Colonic mucosa (tissue), 4 donors: ENCODE measurements at regions not wholly inside any gene's neighbourhood (a gene's known extent, or its start where the extent isn't known, plus 50 kb on each side); places are given as distances from the start of the nearest gene placed in this dataset.

Experiments used
- DNase-seq: peaks from one replicate; pipeline ENCODE4 v3.0.0-alpha.2; 2020
- H3K27ac ChIP-seq: fragments of 200-600 bp; one replicate; pipeline ENCODE4 v1.8.0; 2021
- H3K27me3 ChIP-seq: fragments of 200-600 bp; one replicate; pipeline ENCODE4 v1.8.0; 2021
- H3K36me3 ChIP-seq: fragments of 200-600 bp; one replicate; pipeline ENCODE4 v1.8.0; 2021
- H3K4me1 ChIP-seq: fragments of 200-600 bp; one replicate; pipeline ENCODE4 v1.8.0; 2021; ENCODE audit warnings: mild to moderate bottlenecking
- H3K4me3 ChIP-seq: fragments of 200-600 bp; one replicate; pipeline ENCODE4 v1.8.0; 2021
- H3K9ac ChIP-seq, 2 donors: one replicate each; pipeline ENCODE4 v1.7.0; 2013; ENCODE audit warnings: control low read depth in 2 of 2, low read depth in 2 of 2, low read length in 2 of 2
- H3K9me3 ChIP-seq: fragments of 200-600 bp; one replicate; pipeline ENCODE4 v1.8.0; 2021
- CTCF ChIP-seq: fragments of 200-600 bp; IDR thresholded peaks from one replicate; pipeline ENCODE4 v1.8.0; 2022; ENCODE audit warnings: antibody characterized with exemption, mild to moderate bottlenecking
- intact Hi-C: fragments of 100-400 bp; cut with DNase I; formaldehyde crosslinking; loops from one replicate; pipeline ENCODE4 v1.14.1; 2022
- donor health status: healthy.
- donor health status: DM: no; HTN: no; CAD: no.
- donor health status: DM: no; HTN: no; CAD: no.

- Histone ChIP-seq H3K9ac (no peak overlapping the region), H3K9me3 (no peaks in the 10 kb centered on the region), H3K36me3 (no peaks in the 10 kb centered on the region), H3K4me1 (no peaks in the 10 kb centered on the region), H3K27ac (no peak overlapping the region), H3K4me3 (no peak overlapping the region), H3K27me3 (no peaks in the 10 kb centered on the region)
- TF ChIP-seq CTCF = no peak
- DNase-seq = no peak
- intact Hi-C loops = no loop called here
These were observed 72.2 kb upstream of the MAN1A2 start for GRCh38 chr1:117295001-117295400.

GRCh38 chr1:117290890-117291289, 76.4 kb upstream of the MAN1A2 start:
- H3K27ac ChIP-seq = no peak overlapping the region
- H3K4me3 ChIP-seq = no peak overlapping the region
- intact Hi-C loops = no loop called here
- H3K9ac ChIP-seq = no peak overlapping the region
- no peaks in the 10 kb centered on the region for H3K9me3 ChIP-seq
- no peaks in the 10 kb centered on the region for H3K36me3 ChIP-seq
- no peak for TF ChIP-seq CTCF
- no peaks in the 10 kb centered on the region for H3K27me3 ChIP-seq
- no peak for DNase-seq
- no peaks in the 10 kb centered on the region for H3K4me1 ChIP-seq

- no peak overlapping the region for H3K9ac ChIP-seq
- H3K27ac ChIP-seq = no peak overlapping the region
- H3K9me3 ChIP-seq = no peaks in the 10 kb centered on the region
- H3K27me3 ChIP-seq = no peaks in the 10 kb centered on the region
- no peak overlapping the region for H3K4me3 ChIP-seq
- no peaks in the 10 kb centered on the region for H3K4me1 ChIP-seq
- DNase-seq = no peak
- intact Hi-C loops = no loop called here
- H3K36me3 ChIP-seq = no peaks in the 10 kb centered on the region
- no peak for TF ChIP-seq CTCF
These were observed 77.9 kb upstream of the MAN1A2 start for GRCh38 chr1:117289316-117289870.

- no peaks in the 10 kb centered on the region for H3K9me3 ChIP-seq
- no peak overlapping the region for H3K4me3 ChIP-seq
- no peaks in the 10 kb centered on the region for H3K36me3 ChIP-seq
- no peaks in the 10 kb centered on the region for H3K27me3 ChIP-seq
- H3K9ac ChIP-seq = no peak overlapping the region
- no peak for TF ChIP-seq CTCF
- intact Hi-C loops = no loop called here
- no peak for DNase-seq
- no peaks in the 10 kb centered on the region for H3K4me1 ChIP-seq
- no peak overlapping the region for H3K27ac ChIP-seq
These were observed 75.8 kb upstream of the VTCN1 start for GRCh38 chr1:117286562-117286961.

GRCh38 chr1:117286145-117286544, 75.4 kb upstream of the VTCN1 start:
- no peak overlapping the region for H3K27ac ChIP-seq

More at GRCh38 chr1:117286145-117286544, 75.4 kb upstream of the VTCN1 start:
- intact Hi-C loops = no loop called here
- TF ChIP-seq CTCF = no peak
- H3K9ac ChIP-seq = no peak overlapping the region
- H3K36me3 ChIP-seq = no peaks in the 10 kb centered on the region
- H3K4me1 ChIP-seq = no peaks in the 10 kb centered on the region
- no peaks in the 10 kb centered on the region for H3K27me3 ChIP-seq
- no peak for DNase-seq
- no peak overlapping the region for H3K4me3 ChIP-seq
- H3K9me3 ChIP-seq = no peaks in the 10 kb centered on the region
